Right hindlimb (tissue), 1 donor: ENCODE measurements at regions not wholly inside any gene's neighbourhood (a gene's known extent, or its start where the extent isn't known, plus 50 kb on each side); places are given as distances from the start of the nearest gene placed in this dataset.
"Not testable (repeated sequence)": the region's sequence is repeated elsewhere in the genome, so short reads cannot be mapped to it uniquely, and the experiment has no call there.

Experiments
- DNase-seq: peaks from one replicate; pipeline ENCODE4 v3.0.0-alpha.2; 2018

DNA sequence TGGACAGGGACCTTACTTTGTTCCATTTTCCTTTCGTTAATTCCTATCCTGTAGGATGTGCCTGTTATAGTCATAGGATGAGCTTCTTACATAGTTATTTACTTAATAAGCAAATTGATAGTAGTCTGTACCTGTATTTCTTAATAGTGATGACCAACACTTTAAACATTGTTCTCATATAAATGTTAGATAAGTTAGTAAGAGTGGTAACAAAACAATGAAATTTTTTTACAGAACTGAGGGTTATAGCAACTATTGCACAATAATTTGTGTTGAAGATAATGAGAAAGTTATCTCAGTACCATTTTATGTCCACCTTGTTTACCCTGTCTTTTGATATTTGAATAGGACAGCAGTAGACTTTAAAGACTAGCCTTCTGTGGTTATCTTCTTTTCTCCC is 162.9 kb upstream of the ELL2 start:
- DNase-seq = no peak

DNA sequence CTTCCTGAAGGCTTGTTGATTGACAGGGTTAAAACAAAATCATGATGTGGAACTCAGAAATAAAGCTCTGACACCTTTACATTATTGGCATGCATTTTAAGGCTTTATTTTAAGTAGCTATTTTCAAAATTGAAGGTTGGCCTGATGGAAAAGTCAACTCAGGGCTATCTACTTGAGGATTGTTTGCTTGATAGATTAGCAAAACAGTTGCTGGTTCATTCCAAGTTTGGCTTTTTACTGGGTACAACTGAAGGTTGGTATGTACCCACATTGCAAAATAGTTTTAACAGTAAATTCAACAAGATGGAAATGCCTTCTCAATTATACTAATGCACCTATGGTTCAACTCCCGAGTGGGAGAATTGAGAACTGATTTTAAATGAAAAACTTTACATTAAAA is 161.8 kb upstream of the ELL2 start:
- no peak for DNase-seq

DNA sequence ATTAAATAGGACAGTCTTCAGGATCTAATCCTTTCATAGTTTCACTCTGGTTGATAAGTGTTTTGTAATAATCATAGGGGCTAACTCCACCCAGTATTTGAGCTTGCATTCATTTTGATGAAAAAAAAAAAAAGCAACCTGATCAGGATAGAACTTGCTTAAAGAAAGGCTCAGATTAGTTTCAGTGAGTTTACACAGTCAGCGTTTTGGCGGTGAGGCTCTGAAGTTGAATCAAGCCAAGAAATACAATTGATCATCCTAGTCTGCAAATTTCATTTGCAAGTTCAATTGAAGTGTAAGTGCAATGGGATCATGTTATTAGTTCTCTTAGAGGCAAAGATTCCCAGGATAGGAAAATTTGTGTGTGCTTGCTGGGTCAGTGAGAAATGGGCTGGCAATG is 159.7 kb upstream of the ELL2 start:
- DNase-seq = peak; percentile 19

DNA sequence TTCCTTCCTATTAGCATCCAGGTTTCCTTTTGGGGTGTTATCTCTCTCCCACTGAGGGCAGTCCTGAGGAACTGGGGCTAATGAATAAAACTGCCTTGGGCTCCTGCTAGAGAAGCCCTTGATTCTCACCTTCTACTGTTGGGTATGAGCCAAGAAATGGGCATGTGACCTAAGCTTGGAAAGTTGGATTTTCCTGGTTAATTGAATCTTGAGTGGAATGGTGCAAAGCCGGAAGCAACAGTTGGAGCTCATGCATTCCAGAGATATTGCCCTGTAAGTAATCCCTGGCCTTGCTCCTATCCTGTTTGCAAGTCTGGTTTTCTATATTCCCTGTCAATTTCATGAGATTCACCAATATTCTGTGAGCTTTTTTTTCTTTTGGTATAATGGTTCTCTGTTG is 158.5 kb upstream of the ELL2 start:
- no peak for DNase-seq

DNA sequence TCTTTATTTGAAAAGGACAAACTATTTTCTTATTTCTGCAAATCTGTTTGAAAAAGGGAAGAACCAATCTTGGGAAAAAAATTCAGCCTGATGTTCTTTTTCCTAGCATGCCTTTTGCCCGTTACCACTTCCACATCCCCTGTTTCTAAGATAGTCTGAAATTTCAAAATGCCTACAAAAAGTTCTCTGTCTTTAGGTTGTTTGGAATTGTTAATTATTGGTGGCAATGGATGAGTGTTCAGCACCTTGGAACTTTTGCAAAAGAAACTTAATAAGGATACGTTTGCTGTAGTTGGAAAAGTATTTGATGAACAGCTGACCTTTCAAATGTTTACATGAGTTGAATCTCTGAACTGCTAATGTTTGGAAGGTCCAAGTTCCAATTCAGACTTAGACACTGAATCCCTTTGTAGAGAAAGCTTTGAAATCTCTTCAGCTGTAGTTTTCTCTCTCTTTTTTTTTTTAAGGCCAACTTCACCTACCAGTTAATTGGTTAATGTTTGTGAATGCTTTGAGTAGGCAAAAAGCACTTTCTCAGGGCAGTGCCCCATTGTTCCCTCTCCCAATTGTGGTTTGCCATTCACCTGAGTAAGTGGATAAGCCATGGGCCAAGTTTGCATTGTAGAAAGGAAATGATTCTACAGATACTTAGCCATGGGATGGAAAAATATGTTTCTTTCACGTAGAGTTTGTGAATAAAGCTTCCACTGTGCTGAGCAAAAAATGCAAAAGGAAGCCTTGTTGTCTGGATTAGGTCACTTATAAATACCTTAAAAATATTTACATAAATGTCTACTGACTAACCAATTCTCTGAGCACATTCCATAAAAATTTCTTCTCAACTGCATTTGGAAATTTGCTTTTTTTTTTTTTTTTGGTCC is 156.4 kb upstream of the ELL2 start:
- no peak for DNase-seq

DNA sequence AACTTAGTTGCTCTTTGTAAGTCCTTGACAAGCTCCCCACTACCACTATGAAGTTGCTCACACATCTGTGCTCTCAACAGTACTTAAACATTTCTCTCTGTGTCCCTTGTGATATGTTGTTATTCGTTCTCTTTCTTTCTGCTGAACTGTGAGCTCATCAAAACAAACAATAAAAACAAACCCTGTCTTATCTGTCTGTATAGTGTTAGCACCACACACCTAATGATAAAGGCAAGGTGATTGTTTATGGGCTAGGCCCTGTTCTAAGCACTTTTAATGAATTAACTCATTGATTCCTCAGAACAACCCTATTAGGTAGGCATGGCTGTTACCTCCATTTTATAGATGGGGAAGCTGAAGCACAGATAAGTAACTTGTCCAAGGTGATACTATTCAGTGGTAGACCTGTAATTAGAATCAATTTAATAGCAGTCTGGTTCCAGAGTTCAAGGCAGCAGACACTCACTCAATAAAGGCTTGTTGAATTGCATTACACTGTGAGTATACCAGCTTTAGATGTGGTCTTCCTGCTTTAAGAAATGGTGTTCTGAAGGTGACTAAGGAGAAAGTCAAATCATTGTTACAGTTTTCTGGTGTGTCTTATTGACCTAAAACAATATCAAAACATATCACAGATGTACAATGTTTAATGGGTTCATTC is 153.6 kb upstream of the ELL2 start:
- no peak for DNase-seq

DNA sequence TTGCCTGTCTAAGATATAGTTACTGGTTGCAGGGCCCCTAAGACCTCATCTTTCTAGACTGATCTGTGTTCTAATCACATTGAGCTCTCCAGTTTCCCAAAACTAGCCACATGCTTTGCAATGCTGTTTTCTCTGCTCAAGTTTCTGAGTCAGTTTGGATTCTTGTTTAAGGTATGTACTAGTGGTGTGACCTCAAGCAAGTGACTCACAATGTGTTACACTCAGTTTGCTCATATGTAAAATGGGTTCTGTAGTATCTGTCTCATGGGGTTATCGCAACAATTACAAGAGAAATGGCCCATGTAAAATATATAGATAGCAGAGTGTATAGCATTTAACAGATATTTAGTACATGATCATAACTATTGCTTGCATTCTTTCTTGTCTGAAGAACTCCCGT is 153.1 kb upstream of the ELL2 start:
- DNase-seq = no peak

DNA sequence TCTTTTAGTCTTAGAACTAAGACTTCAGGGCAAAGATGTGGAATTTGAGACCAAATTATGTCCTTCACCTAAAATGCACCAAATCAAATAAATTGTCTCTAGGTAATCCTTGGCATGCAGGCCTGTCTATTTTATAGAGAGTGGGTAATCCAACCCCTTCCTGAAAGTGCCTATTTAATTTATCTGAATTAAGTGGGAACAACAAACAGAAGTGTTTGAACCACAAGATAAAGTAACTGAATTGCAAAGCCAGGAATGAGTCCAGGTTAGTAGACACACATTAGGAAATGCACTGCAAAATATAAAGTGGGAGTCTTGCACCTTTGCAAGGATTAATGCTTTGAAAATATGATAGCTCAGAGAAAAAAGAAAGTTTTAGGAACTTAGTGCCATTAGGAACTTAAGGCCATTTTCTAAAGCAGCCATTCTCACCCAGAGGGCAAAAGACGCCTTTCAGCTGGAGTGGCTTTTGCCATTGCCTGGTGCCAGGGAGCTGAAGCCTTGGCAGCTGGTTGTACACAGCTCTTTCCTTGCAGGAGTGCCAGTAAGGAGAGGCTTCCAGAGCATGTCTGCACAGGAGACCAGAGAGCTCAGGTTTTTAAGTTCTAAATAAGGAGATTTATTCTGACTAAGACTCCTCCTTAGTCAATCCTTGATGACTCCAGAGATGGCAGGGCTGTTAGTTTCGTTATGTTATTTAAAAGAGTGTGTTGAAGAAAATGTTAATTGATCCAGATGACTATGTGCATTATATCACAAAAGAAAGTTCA is 151.7 kb upstream of the ELL2 start:
- peak; percentile 23 for DNase-seq

DNA sequence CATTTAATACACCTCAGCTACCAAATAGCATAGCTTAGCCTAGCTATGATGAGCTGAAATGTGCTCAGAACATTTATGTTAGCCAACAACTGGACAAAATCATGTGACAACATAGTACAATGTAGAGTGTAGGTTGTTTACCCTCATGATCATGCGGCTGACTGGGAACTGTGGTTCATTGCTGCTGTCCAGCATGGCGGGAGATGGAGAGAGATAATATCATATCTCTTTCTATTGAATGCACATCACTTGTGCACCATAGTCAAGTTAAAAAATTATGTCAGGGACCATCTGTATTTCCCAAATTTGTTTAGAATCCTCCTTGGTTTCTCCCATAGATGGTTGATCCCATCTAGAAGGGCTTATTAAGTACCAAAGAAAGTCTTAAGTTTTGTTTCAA is 151.1 kb upstream of the ELL2 start:
- no peak for DNase-seq

DNA sequence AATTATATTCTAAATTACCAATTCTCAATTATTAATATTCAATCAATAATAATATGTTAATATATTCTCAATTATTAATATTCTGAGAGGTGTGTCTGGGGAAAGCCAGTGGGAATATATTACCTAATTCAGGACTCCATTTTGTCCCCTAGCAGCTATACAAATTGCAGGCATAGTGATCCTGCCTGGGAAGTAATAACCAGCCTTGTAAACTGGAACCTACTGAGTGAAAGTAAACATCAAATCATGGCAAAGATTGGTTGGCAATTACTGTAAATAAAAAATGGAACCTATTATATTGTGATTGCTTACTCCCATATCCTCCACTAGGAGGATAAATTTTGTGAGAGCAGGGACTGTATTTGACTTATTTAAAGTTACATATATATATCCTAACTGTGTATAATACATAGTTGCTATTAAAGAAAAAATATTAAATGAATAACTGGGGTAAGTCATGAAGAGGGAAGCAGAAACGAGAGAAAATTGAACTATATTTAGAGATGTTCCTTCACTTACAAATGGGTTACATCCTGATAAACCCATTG is 150.5 kb upstream of the ELL2 start:
- DNase-seq = no peak

DNA sequence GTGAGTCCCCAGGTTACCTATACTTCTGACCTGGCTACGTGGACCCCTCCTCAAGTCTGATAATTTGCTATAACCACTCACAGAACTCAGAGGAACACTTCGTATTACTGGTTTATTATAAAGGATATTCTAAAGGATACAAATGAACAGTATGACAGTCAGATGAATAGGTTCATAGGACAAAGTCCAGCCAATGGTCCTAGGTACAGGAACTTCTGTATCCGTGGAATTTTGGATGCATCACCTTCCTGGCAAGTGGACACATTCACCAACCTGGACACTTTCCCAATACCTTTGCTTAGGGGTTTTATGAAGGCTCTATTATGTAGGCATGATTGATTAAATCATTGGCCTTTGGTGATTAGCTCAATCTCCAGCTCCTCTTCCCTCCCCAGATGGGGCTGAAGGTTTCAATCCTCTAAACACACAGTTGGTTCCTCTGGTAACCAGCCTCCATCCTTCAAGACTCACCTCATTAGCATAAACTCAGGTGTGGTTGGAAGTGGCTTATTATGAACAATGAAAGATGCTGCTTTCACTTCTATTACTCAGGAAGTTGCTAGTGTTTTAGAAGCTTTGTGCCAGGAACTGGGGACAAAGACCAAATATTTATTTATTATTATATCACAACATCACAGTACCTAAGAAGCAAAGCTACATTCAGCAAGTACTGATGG is 149.6 kb upstream of the ELL2 start:
- DNase-seq = no peak

DNA sequence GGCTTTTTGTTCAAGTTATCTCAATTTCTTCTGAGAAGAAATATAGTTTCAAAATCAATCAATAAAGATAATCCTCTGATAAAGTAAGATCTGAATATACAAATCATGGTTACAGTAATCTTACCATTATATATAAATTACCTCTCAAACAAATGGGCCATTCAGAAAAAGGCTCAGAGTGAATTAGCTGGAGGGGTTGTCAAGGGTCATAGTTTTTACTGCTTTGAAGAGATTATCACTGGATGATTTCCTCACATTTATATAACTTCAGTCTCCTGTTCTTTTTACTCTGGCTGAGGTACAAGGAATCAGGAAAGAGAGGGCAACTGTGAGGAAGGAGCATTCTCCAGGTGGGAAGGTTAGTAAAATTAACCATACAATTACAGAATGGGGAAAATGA is 148.6 kb upstream of the ELL2 start:
- DNase-seq = no peak

DNA sequence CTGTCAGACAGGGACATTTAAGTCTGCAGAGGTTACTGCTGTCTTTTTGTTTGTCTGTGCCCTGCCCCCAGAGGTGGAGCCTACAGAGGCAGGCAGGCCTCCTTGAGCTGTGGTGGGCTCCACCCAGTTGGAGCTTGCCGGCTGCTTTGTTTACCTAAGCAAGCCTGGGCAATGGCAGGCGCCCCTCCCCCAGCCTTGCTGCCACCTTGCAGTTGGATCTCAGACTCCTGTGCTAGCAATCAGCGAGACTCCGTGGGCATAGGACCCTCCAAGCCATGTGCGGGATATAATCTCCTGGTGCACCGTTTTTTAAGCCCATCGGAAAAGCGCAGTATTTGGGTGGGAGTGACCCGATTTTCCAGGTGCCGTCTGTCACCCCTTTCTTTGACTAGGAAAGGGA is 147.0 kb upstream of the ELL2 start:
- not testable (repeated sequence) for DNase-seq

DNA sequence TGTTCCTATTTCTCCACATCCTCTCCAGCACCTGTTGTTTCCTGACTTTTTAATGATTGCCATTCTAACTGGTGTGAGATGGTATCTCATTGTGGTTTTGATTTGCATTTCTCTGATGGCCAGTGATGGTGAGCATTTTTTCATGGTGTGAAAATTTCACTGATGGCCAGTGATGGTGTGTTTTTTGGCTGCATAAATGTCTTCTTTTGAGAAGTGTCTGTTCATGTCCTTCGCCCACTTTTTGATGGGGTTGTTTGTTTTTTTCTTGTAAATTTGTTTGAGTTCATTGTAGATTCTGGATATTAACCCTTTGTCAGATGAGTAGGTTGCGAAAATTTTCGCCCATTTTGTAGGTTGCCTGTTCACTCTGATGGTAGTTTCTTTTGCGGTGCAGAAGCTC is 142.2 kb upstream of the ELL2 start:
- not testable (repeated sequence) for DNase-seq

DNA sequence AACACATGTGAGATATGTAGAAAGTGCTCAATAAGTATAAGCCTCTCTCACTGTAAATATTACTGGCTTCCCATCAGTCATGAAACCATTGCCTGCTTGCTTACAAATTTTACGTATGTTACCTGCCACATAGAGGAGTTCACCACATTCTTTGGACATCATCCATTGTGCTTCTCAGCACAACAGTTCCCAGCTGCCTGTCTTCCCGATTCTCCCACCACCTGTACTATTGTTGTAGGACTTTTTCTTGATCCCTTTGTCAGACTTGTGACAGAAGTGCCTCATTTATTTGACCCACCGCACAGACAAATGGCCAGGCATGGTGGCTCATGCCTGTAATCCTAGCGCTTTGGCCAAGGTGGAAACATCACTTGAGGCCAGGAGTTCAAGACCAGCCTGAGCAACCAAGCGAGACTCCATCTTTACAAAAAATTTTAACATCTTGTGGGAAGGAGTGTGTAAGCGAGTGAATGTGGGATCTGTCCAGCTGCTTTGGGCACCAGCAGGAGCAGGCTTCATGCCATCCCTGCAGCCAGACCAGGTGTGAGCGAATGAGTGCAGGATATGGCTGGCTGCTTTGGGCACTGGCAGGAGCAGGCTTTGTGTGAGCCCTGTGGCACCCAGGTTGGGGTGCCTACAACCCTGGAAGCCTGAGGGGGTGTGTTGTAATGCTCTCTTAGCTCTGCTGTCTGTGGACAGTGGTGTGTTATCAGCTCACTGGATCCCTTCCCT is 139.9 kb upstream of the ELL2 start:
- DNase-seq = no peak

DNA sequence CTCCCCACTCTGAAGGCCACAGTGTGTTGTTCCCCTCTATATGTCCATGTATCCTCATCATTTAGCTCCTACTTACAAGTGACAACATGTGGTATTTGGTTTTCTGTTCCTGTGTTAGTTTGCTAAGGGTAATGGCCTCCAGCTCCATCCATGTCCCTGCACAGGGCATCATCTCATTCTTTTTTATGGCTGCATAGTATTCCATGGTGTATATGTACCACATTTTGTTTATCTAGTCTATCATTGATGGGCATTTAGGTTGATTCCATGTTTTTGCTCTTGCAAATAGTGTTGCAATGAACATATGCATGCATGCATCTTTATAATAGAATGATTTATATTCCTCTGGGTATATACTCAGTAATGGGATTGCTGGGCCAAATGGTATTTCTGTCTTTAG is 135.8 kb upstream of the ELL2 start:
- not testable (repeated sequence) for DNase-seq

DNA sequence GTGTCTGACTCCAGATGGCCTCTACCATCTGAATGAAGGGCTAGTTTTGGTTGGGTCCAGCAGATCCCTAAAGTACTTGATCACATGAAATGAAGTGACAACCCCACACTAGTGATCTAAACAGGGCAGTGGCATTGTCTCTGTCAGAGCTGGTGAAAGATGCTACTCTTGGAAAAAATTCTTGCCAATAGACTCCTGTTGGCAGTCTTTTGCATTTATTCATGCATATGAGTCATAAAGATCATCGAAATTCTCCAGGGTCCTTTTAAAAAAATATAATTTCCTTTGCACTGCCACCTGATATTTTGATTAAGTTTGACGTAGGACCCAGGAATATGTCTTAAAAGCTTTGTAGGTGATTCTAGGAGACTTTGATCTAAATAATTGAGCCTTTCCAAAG is 135.1 kb upstream of the ELL2 start:
- DNase-seq = no peak

DNA sequence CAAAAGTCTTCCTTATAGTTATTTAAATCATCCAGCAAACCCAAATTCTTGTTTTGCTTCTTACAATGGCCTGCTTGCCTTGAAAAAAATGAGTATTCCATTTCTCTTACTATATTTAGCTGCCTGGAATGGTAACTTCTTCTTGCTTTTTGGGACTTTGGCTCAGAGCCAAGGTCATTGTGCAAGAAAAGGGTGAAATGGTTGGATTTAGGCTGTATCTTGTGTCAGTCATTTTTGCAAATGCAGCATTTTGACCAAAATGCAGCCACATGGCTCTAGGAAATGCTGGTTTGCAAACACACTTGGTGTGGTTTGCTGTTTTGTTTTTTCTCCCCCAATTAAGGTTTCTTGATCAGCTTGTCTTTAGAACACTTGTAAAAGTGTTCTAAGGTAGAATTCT is 133.3 kb upstream of the ELL2 start:
- no peak for DNase-seq

DNA sequence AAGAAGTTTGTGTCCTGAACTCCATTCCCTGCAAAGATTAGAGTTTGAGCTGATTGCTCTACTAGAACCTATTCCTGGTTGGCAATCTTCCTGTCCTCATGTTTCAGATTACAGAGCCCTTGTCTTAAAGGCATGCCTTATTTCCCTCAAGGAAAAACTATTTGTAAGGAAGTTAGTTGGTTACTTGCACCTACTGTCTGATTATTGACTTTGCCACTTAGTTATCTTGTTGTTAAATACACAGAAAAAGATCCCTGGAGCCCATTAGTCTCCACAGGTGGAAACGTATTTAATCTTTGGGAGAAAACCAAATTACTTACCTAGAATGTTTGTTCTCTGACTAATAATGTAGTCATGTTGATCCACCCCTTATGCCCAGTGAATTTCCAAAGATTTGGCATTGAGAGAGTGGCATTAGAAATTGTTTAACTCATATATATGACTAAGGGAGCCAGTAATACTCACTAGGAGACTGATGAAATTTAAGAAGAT is 132.3 kb upstream of the ELL2 start:
- no peak for DNase-seq

DNA sequence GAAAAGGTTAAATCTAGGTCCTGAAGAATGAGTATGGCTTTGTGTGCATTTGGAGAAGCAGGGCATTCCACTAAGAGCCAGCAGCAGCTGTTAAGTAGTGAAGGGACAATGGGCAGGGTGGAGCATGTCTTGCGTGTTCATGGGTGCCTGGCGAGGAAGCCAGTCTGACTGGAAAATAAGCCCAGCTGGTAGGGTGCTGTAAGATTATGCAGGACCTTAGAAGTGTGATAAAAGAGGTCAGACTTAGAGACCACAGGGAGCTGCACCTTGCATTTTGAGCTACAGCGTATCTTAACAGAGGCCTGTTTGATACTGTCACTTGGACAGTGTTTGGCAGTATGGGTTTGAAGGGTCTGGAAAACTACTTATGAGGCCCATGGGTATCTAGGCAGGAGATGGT is 131.7 kb upstream of the ELL2 start:
- DNase-seq = no peak

DNA sequence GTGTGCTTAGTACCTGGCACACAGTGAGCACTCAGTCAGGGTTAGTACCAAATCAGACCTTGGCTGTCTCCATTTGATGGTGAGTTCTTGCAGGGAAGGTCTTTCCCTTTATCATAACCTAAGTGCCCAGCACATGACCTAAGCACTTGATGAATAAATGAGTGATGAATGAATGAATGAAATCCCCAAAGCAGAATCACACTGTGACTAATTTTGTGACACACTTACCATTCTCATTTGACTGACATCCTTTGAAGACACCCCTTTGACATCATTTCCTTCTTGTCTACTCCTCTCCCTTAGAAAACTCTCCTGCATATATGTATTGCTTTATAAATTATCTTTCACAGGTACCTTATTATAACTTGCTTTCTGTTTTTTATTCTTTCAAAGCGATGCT is 130.2 kb upstream of the ELL2 start:
- no peak for DNase-seq

DNA sequence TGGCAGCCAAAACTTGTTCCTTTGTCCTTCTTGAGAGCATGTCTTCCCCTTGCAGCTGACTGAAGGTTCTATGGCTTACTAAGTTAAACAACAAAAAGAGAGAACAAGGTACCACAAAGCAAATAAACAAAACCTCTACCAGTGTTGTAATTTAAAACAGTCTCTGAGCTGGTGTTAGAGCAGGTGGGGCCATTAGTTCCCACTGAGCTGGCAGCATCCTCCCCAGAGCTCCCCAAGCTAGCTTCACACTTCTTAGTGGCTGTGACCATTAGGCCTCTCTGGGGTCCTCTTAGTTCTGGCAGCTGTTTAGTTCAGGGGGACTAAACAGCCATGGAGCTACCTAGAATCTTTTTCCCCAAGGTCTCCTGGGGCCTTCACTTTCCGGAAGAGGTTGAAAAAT is 128.6 kb upstream of the ELL2 start:
- DNase-seq = no peak
